HG03103 (cell line): ENCODE measurements at regions not wholly inside any gene's neighbourhood (a gene's known extent, or its start where the extent isn't known, plus 50 kb on each side); places are given as distances from the start of the nearest gene placed in this dataset.
"Not testable (repeated sequence)": the region's sequence is repeated elsewhere in the genome, so short reads cannot be mapped to it uniquely, and the experiment has no call there.

ENCODE experiments used
- ATAC-seq: cut with Tn5 transposase; IDR thresholded peaks from one replicate; pipeline ENCODE4 v1.9.1; 2021; ENCODE audit warnings: low read depth; ENCODE audit not compliant: unreplicated experiment

DNA sequence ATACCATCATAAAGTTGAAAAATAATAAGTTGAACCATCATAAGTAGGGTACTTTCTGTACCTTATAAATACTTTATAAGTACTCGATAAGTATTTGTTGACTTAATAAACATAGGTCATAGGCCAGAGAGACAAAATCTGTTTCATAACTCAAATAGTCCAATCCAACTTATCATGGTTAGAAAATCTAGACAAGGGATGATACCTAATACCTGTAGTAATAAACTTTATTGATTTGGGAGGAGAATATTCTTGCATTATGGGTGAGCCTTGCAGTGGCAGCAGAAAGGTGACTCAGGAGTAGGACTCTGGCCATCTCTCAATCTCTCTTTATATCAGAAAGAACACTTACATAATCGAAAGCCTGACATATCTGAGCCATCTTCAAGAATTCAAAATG lies 466.8 kb upstream of the GRIN3A start:
- no peak for ATAC-seq

DNA sequence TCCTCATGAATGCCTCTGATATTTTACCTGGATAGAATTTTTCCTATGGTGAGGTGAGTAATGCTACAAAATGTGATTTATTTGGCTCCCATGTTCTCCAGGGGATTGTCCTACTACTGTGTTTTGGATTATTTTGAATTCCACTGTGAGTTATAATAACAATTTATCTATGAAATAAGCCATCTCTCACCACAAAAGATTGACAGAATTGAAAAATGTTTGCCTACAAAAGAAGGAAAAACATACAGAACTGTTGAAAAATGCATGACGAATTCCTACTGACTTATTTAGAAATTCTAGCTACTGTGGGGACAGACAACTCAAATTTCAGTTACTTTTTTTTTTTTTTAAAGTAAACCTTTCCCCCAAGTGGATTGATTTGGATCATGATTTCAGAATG lies 463.7 kb upstream of the GRIN3A start:
- ATAC-seq, result no peak

DNA sequence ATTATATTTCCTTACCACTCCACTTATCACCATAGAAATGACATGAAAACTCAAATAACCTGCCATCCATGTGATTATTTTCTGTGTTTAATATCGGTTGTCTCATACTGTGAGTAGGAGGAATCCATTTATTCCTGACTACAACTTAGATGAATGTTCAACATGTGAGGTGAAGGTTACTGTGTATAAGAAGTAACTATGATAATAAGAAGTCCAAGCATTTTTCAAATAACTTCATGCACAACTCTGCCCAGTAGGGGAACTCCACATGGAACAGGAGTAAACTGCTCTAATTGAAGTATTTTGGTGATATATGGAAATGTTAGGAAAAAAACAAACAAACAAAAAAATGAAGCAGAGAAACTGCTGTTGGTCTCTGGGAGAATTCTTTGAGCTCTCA lies 447.5 kb upstream of the GRIN3A start:
- ATAC-seq, result no peak

DNA sequence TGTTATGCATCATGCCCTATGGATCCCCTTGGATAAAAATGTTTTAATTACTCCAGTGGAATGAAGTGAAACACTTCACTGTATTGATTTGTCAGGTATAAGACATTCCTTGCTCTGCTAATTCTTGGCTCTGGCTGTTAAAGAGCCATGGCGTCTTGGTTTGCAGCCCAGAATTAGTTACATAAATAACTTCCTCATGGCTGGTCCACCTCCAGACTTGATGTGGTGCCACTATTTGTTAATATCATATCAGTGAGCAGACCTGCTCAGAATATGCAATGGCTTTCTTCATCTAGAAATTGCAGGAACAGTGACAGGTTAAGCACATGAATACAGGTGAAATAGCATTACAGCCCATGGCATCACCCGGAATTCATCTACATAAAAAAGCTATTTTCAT lies 446.9 kb upstream of the GRIN3A start:
- no peak for ATAC-seq

DNA sequence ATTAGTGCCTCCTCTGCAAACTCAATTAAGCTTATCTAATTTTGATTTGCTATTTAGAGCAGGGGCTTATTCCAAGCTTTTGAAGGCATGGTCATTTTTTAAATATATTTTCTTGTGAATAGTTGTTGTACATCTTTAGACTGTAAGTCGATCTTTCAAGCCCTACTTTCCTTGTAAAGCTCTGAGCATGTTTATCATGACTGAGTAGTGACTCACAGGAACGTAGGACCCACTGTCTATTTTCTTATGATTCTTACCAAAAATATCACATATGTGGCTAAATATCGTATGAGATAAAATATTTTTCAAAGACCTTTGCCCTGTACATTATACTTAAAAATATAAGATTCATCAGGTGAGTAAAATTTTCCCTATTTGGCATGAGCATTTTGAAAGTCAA lies 440.4 kb upstream of the GRIN3A start:
- no peak for ATAC-seq

DNA sequence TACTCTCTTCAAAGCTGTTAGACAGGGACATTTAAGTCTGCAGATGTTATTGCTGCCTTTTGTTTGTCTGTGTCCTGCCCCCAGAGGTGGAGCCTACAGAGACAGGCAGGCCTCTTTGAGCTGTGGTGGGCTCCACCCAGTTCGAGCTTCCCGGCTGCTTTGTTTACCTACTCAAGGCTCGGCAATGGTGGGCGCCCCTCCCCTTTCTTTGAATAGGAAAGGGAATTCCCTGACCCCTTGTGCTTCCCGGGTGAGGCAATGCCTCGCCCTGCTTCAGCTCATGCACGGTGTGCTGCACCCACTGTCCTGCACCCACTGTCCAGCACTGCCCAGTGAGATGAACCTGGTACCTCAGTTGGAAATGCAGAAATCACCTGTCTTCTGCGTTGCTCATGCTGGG lies 435.8 kb upstream of the GRIN3A start:
- ATAC-seq, result not testable (repeated sequence)

DNA sequence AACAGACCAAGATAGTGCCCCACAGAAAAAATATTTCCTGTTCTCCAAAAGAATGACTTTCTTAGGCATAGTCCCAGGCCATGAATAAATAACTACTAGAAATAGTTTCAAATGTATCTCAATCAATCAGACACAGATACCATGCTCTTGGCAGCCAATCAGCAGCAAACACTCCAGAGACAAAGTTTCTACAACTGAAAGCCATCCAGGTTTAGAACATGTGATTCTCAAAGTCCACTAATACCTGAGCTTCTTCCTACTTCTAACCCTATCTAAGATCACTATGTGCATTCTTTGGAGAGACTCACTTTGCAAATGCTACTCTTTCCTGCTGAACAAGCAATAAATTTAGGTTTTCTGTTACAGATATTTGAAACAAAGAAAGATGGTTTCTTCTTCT lies 425.8 kb upstream of the GRIN3A start:
- no peak for ATAC-seq

DNA sequence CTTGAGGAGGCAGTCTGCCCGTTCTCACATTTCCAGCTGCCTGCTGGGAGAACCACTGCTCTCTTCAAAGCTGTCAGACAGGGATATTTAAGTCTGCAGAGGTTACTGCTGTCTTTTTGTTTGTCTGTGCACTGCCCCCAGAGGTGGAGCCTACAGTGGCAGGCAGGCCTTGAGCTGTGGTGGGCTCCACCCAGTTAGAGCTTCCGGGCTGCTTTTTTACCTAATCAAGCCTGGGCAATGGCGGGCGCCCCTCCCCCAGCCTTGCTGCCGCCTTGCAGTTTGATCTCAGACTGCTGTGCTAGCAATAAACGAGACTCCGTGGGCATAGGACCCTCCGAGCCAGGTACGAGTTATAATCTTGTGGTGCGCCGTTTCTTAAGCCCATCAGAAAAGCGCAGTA lies 414.6 kb upstream of the GRIN3A start:
- ATAC-seq, result not testable (repeated sequence)

DNA sequence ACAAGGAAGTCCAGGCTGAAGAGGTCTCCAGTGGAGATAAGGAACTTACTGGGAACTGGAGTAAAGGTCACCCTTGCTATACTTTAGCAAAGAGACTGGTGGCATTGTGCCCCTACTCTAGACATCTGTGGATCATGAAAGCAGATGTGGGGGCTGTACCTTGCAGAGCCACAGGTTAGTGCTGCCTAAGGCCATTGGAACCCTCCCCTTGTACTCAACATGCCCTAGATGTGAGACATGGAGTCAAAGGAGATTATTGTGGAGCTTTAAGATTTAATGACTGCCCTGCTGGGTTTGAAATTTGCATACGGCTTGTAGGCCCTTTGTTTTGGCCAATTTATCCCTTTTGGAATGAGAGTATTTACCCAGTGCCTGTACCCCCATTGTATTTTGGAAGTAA lies 397.3 kb upstream of the GRIN3A start:
- no peak for ATAC-seq

DNA sequence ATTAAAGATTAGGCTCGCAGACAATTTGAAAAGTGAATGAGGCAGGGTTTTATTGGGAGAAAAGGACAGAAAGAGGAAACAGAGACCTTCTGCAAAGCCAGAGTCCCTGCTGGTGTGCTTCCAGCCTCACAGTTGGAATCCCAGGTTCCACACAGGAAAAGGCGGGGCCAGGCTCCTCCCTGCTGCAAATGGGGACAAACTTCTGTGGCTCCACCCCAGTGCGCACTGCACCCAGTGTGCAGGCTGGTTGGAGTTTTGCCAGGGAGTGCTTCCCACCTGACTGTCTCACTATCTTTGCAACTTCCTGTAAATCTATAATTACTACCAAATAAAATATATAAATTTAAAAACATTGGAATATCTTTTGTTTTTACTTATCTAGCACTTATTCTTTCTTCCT lies 386.0 kb upstream of the GRIN3A start:
- ATAC-seq, result no peak

DNA sequence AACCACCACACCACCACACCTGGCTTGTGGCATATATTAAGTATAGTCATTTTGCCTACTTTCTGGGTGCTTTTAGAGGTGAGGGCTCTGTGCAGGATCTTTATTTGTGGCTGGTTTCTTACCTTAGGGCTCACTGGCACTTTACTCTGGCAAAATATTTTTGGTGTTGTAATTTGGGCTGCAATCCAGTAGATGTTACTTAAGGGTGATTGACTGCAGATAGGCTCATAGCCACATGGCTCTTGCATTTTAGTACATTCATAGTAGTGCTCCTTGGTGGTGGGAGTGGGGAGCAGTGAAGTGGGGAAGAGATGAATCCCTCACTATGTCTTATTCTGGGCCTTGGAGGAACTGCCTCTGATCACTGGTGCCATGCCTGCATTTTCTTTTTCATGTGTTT lies 376.1 kb upstream of the GRIN3A start:
- ATAC-seq, result no peak

DNA sequence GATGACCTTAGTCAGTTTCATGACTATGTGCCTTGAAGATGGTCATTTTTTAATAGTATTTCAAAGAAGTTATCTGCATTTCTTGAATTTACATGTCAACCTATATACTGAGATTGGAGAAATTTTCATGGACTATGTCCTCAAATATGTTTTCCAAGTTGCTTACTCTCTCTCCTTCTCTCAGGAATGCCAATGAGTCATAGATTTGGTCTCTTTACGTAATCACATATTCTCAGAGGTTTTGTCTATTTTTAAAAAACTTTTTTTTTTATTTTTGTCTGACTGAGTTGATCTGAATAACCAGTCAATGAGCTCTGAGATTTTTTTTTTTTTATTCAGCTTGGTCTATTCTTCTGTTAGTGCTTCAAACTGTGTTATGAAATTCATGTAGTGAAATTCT lies 374.7 kb upstream of the GRIN3A start:
- no peak for ATAC-seq

DNA sequence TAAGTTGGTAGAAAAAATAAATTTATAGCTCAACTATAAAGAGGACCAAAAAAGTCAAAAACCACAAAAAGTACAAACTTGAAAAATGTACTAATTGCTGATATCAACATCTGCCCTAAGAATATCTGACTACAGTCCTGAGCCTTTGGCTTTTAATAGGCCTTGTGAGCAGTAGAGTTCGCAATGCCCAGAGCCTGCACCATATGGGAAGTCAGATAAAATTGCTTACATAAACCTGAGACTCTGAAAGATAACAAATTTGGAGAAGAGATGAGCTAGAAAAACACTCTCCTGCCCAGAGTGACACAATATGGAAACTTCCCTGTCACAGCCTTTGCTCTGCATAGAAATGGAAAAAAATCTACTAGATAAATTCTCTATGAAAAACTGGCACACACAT lies 368.0 kb upstream of the GRIN3A start:
- ATAC-seq, result no peak

DNA sequence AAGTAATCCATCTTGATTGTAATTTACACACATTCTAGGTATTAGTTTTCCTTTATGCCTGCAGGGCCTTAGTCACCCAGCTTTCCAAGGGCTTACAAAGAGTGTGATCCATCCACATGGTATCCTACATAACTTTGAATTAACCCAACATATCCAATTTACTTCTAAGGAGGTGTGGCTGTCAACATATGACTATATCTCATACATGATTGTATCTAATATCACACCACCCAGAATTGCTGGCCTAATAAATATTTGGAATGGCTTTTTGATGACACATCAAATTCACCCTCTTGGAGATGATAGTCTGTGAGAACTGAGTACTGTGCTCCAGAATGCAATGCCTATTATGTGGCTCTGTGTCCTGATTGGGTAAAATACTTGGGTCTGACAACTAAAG lies 363.3 kb upstream of the GRIN3A start:
- no peak for ATAC-seq

DNA sequence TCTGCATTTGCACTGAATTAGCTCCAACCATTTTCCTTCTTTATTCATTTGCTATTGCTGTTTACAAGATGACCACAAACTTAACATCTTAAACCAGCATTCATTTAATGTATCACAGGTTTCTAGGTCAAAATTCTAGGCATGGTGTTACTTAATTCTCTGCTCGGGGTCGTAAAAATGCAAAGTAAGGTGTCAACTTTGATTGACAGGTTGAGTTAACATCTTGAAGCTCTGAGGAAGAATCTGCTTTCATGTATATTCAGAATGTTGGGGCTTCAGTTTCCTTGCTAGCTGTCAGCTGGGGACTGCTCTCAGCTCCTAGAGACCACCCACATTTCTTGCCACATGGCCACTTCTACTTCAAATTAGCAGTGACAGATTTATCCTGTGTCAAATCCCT lies 348.7 kb upstream of the GRIN3A start:
- ATAC-seq, result no peak

DNA sequence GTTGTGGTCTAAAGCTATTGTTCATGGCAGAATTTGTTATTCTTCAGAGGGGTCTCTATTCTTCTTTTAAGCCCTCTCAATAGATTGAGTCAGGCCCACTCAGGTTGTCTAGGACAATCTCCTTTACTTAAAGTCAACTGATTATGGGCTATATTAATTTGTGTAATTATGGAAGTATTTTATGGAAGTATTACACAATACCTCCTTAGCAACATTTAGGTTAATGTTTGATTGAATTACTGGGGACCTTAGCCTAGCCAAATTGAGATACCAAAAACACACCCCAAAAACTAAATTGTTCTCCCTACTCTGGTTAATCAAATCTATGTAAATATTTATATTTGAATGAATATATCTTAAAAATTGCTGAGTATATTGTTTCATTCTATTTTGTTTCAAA lies 347.1 kb upstream of the GRIN3A start:
- ATAC-seq, result no peak

DNA sequence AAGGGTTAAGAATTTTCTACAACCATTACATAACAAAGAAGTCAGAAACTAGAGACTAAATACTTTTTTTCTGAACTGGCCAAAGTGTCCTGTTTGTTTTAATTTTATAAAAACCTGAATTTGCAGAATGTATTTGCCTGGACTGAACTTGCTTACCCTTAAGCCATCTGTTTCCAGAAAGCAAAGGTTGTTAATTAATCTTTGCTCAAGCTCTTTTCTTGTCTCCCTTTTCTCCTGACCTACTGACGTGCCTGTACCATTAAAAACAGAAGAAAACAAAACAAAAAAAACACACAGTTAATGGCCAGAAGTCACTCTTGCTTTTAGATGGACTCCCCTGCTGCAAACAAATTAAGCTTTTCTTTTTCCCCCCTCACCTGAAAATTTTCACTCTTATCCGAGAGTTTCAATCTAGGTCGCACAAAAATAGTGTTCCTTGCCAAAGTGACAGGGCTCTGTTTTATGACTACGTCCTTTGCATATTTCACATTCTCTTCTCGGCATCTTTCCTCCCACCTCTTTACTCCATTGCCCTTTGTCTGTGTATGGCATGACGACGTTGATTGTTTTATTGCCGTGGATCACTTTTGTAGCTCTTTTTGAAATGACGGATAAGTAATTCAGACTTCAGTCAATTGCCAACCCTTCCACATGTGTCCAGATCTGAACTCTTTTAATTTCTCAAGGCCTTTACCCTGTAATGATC lies 333.8 kb upstream of the GRIN3A start:
- ATAC-seq, result no peak

DNA sequence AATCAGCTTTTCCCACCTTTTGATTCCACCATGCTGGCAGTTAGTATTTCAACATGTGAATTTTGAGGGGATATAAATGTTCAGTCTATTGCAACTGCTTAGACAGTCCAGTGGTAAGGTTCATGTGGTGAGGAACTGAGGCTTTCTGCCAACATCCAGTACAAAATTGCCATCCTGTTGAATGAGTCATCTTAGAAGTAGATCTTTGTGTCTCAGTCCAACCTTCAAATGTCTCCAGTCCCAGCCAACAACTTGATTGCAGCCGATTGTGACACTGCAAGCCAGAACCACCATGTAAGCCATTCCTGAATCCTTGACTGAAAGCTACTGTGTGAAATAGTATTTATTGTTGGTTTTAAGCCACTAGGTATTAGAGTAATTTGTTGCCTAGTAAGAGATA lies 331.5 kb upstream of the GRIN3A start:
- ATAC-seq, result no peak

DNA sequence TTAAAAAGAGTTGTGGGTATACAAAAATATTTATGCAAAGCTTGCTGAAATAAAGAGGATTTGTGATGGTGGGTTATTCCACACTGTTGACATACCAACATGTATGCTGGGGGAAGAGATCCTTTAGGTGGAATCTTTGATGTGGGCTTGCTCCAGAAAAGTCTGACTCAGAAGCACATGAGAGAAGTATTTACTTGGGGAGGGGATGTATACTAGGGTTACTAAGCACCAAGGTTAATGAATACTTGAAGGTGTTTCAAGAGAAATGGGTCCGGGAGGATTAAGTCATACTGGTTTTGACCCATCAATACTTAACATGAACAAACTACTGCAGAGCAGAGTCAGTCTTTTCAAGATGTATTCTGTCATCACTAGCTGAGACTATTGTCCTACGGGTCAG lies 316.4 kb upstream of the GRIN3A start:
- ATAC-seq, result no peak

DNA sequence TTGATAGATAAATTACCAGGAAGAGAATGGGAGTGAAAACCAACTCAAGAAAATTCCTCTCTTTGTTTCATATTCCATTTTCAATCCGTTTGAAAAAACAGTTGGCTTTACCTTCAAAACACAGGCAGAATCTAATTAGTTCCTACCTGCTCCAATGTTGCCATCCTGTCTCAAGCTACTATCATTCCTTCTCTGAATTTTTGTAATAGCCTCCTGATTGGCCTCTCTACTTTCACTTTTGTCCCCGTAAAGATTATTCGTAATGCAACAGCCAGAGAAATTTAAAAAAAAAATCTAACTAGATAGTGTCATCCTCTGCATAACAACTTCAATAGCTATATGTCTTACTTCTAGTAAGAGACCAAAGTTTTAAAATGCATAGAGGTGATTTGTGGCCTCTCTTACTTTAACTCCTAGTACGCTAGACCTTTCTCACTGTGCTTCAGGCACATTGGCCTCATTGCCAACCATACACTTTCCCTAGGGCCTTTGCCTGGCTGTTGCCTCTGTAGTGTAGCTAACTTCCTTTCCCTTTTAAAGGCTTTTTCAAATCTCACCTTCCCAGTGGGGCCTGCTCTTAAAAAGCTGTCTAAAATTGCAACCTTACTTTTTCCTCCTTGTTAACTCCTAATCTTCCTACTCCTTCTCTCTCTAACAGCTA lies 311.3 kb upstream of the GRIN3A start:
- ATAC-seq, result no peak

DNA sequence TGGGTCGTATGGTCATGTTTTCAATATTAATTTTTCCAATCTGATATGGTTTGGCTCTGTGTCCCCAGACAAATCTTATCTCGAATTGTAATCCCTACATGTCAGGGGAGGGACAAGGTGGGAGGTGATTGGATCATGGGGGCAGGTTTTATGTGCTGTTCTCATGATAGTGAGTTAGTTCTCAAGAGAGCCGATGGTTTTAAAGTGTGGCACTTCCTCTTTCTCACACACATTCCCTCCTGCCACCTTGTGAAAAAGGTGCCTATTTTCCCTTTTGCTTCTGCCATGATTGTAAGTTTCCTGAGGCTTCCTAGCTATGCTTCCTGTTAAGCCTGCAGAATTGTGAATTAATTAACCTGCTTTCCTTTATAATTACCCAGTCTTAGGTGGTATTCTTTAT lies 309.1 kb upstream of the GRIN3A start:
- no peak for ATAC-seq

DNA sequence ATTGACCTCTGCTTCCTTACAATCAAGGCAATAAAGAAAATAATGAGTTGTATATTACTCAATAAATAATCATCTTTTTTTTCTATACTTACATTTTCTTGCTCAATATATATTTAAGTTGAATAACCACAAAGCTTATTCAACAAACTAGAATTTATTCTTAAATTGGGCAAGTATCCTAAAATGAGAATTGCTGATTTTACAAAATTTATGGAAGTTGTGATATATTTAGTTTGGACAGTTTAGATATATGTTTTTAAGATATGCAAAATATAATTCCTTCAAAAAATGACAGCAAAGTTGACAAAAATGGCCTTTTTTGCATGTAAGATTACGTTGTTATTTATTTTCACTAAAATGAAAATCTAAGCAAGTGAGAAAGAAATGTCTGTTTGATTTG lies 305.7 kb upstream of the GRIN3A start:
- ATAC-seq, result no peak

DNA sequence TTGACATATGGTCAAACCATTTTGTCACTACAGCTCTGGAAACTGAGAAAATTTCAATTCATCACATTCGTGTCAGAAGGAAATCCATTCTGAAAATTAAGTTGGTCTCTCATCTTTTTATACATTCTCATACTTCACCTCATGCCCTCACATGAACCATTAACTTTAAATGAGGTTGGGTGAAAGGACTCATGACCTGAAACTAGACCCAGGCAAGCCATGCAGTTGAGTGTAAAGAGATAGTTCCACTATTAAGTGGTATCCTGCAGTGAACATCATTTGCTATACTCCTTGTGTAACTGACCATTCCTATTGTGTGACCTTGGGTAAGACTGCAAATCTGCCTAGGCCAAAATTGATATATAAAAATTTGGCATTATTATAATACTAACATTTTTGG lies 299.6 kb upstream of the GRIN3A start:
- no peak for ATAC-seq
